IMR-90 (cell line): ENCODE measurements at regions not wholly inside any gene's neighbourhood (a gene's known extent, or its start where the extent isn't known, plus 50 kb on each side); places are given as distances from the start of the nearest gene placed in this dataset.

ENCODE experiments used
- ATAC-seq: fragments of 200-7000 bp; cut with Tn5 transposase; 2 replicates; pipeline ENCODE4 v1.9.1; 2020; ENCODE audit warnings: low read depth, mild to moderate bottlenecking, moderate library complexity
- BruUV-seq: library from RNA; stranded (reverse); fragments of 400-500 nt; replicated peaks from 2 replicates; lab custom pipeline; 2021; lab: Mats Ljungman, UMichigan
- CTCF ChIA-PET: fragments of 300-600 bp; formaldehyde crosslinking; extraction: SDS; loops from one replicate; lab custom pipeline; 2021; ENCODE audit warnings: antibody characterized with exemption; lab: Yijun Ruan, JAX
- POLR2A ChIA-PET: fragments of 300-600 bp; sonication (Branson Sonifier 250); formaldehyde crosslinking; loops from one replicate; lab custom pipeline; 2022; ENCODE audit warnings: antibody characterized with exemption; ENCODE audit not compliant: unreplicated experiment; lab: Charles Lee
- DNase-seq: peaks from one replicate; pipeline ENCODE4 v3.0.0; 2013
- H2AFZ ChIP-seq: replicated peaks from 2 replicates; pipeline ENCODE3; 2013; ENCODE audit warnings: low read length, mild to moderate bottlenecking; ENCODE audit not compliant: poor library complexity
- H2AK5ac ChIP-seq: 2 replicates; pipeline ENCODE4 v1.6.1; 2013; ENCODE audit warnings: low read depth, low read length, inconsistent platforms
- H2AK9ac ChIP-seq: replicated peaks from 2 replicates; pipeline ENCODE3; 2013; ENCODE audit warnings: mild to moderate bottlenecking, low read depth, low read length, moderate library complexity; ENCODE audit not compliant: poor library complexity
- H2BK120ac ChIP-seq: 2 replicates; pipeline ENCODE4 v1.6.1; 2013; ENCODE audit warnings: low read depth, low read length, inconsistent platforms
- H2BK15ac ChIP-seq: 3 replicates; pipeline ENCODE4 v1.6.1; 2013; ENCODE audit warnings: low read depth, low read length, inconsistent platforms
- H2BK20ac ChIP-seq: 2 replicates; pipeline ENCODE4 v1.6.1; 2013; ENCODE audit warnings: low read depth, mild to moderate bottlenecking, inconsistent platforms, low read length, moderate library complexity
- H2BK5ac ChIP-seq: 2 replicates; pipeline ENCODE4 v1.6.1; 2013; ENCODE audit warnings: mild to moderate bottlenecking, low read depth, low read length, inconsistent platforms; ENCODE audit not compliant: poor library complexity, severe bottlenecking
- H3K14ac ChIP-seq: replicated peaks from 2 replicates; pipeline ENCODE4 v1.6.1; 2013; ENCODE audit warnings: low read depth, low read length, inconsistent platforms
- H3K18ac ChIP-seq: 2 replicates; pipeline ENCODE4 v1.6.1; 2013; ENCODE audit warnings: low read depth, low read length, control low read depth
- H3K23ac ChIP-seq: 2 replicates; pipeline ENCODE4 v1.6.1; 2013; ENCODE audit warnings: low read depth, low read length, inconsistent platforms
- H3K27ac ChIP-seq: 2 replicates; pipeline ENCODE4 v1.5.1; 2013; ENCODE audit warnings: mild to moderate bottlenecking, control low read depth, low read length; ENCODE audit not compliant: insufficient read depth
- H3K27me3 ChIP-seq: 2 replicates; pipeline ENCODE4 v1.6.1; 2013; ENCODE audit warnings: low read length; ENCODE audit not compliant: control insufficient read depth, insufficient read depth
- H3K36me3 ChIP-seq: 2 replicates; pipeline ENCODE4 v1.6.1; 2013; ENCODE audit warnings: low read length, mixed read lengths; ENCODE audit not compliant: control insufficient read depth, insufficient read depth
- H3K4ac ChIP-seq: 2 replicates; pipeline ENCODE4 v1.6.1; 2013; ENCODE audit warnings: low read depth, low read length, inconsistent platforms
- H3K4me1 ChIP-seq: 2 replicates; pipeline ENCODE4 v1.6.1; 2013; ENCODE audit warnings: low read length, mixed read lengths; ENCODE audit not compliant: control insufficient read depth, insufficient read depth
- H3K4me2 ChIP-seq: 2 replicates; pipeline ENCODE4 v1.6.1; 2013; ENCODE audit warnings: low read depth, mild to moderate bottlenecking, control low read depth, low read length, moderate library complexity
- H3K4me3 ChIP-seq: 2 replicates; pipeline ENCODE4 v1.5.1; 2013; ENCODE audit warnings: low read depth, mild to moderate bottlenecking, control low read depth, low read length, moderate library complexity; ENCODE audit not compliant: insufficient read depth
- H3K56ac ChIP-seq: 2 replicates; pipeline ENCODE4 v1.6.1; 2013; ENCODE audit warnings: low read length, inconsistent platforms; ENCODE audit not compliant: insufficient read depth; ENCODE audit errors: extremely low read depth
- H3K79me1 ChIP-seq, 2 experiments: 2 replicates each; pipeline ENCODE4 v1.6.1; 2013; ENCODE audit warnings: low read length in 2 of 2, inconsistent platforms in 1 of 2, low read depth in 1 of 2
- H3K9ac ChIP-seq: 2 replicates; pipeline ENCODE4 v1.6.1; 2013; ENCODE audit warnings: low read depth, low read length, control low read depth
- H3K9me1 ChIP-seq: 2 replicates; pipeline ENCODE4 v1.6.1; 2013; ENCODE audit warnings: low read length, inconsistent platforms; ENCODE audit not compliant: insufficient read depth
- H3K9me3 ChIP-seq: 2 replicates; pipeline ENCODE4 v1.6.1; 2013; ENCODE audit warnings: low read length; ENCODE audit not compliant: control insufficient read depth, insufficient read depth
- H4K20me1 ChIP-seq: 2 replicates; pipeline ENCODE4 v1.6.1; 2013; ENCODE audit warnings: low read length, inconsistent platforms; ENCODE audit not compliant: insufficient read depth
- H4K5ac ChIP-seq: 2 replicates; pipeline ENCODE4 v1.6.1; 2013; ENCODE audit warnings: mild to moderate bottlenecking, low read depth, low read length, control low read depth
- H4K8ac ChIP-seq, 2 experiments: 2 replicates each; pipeline ENCODE4 v1.6.1; 2013; ENCODE audit warnings: low read depth in 2 of 2, low read length in 2 of 2, control low read depth in 1 of 2, inconsistent platforms in 1 of 2
- H4K91ac ChIP-seq: 2 replicates; pipeline ENCODE4 v1.6.1; 2013; ENCODE audit warnings: low read depth, low read length, inconsistent platforms; ENCODE audit not compliant: insufficient read depth
- BHLHE40 ChIP-seq: fragments of 150-350 bp; IDR thresholded peaks from 2 replicates; pipeline ENCODE4 v1.6.1; 2016; ENCODE audit warnings: mild to moderate bottlenecking, low read depth, low read length
- CEBPB ChIP-seq: IDR thresholded peaks from 2 replicates; pipeline ENCODE4 v1.6.1; 2012; ENCODE audit warnings: low read depth, low read length, improper control_type of control experiment
- CHD1 ChIP-seq: IDR thresholded peaks from 2 replicates; pipeline ENCODE4 v1.6.1; 2012; ENCODE audit warnings: low read depth, low read length, improper control_type of control experiment
- FOS ChIP-seq: fragments of 150-350 bp; IDR thresholded peaks from 2 replicates; pipeline ENCODE4 v1.6.1; 2016; ENCODE audit warnings: low read depth, low read length
- MAFK ChIP-seq: IDR thresholded peaks from 2 replicates; pipeline ENCODE4 v1.6.1; 2012; ENCODE audit warnings: low read depth, low read length, improper control_type of control experiment
- MAZ ChIP-seq: IDR thresholded peaks from 2 replicates; pipeline ENCODE4 v1.6.1; 2012; ENCODE audit warnings: low read depth, mild to moderate bottlenecking, low read length, improper control_type of control experiment, moderate library complexity, borderline replicate concordance
- MXI1 ChIP-seq: IDR thresholded peaks from 2 replicates; pipeline ENCODE4 v1.6.1; 2012; ENCODE audit warnings: low read depth, mild to moderate bottlenecking, low read length, moderate library complexity, borderline replicate concordance
- NFE2L2 ChIP-seq: fragments of 150-350 bp; IDR thresholded peaks from 2 replicates; pipeline ENCODE4 v1.6.1; 2016; ENCODE audit warnings: low read depth, mild to moderate bottlenecking, low read length
- POLR2A ChIP-seq: IDR thresholded peaks from 2 replicates; pipeline ENCODE4 v1.6.1; 2012; ENCODE audit warnings: mild to moderate bottlenecking, low read depth, low read length
- RAD21 ChIP-seq: IDR thresholded peaks from 2 replicates; pipeline ENCODE4 v1.6.1; 2012; ENCODE audit warnings: low read length, improper control_type of control experiment
- RCOR1 ChIP-seq: IDR thresholded peaks from 2 replicates; pipeline ENCODE4 v1.6.1; 2012; ENCODE audit warnings: mild to moderate bottlenecking, low read length, improper control_type of control experiment; ENCODE audit not compliant: insufficient replicate concordance
- RFX5 ChIP-seq: IDR thresholded peaks from 2 replicates; pipeline ENCODE4 v1.8.0; 2012; ENCODE audit warnings: low read depth, mild to moderate bottlenecking, low read length, moderate library complexity
- SMC3 ChIP-seq: fragments of 150-350 bp; IDR thresholded peaks from 2 replicates; pipeline ENCODE4 v1.6.1; 2016; ENCODE audit warnings: low read depth, mild to moderate bottlenecking, antibody characterized with exemption, low read length, moderate library complexity
- WGBS, 2 experiments: methylation state at CpG; one replicate each; pipeline versions ENCODE4 v1.1.5 to v1.1.7; 2013; ENCODE audit warnings: missing lambda C conversion rate in 2 of 2; ENCODE audit not compliant: insufficient read length in 1 of 2; ENCODE audit errors: extremely low coverage in 2 of 2; 5-methylcytosine and 5-hydroxymethylcytosine counted together
- dilution Hi-C: fragments of 300-500 bp; cut with HindIII; formaldehyde crosslinking; loops from one replicate; pipeline ENCODE4 v1.14.3; 2018; ENCODE audit warnings: low sequenced_read_pairs; ENCODE audit not compliant: unreplicated experiment
- in situ Hi-C: fragments of 300-500 bp; cut with MboI; formaldehyde crosslinking; loops from 3 replicates; pipeline ENCODE4 v1.14.3; 2019; ENCODE audit warnings: low sequenced_read_pairs, inconsistent platforms, mixed read lengths
- intact Hi-C: fragments of 100-400 bp; cut with micrococcal nuclease; formaldehyde crosslinking; loops from 2 replicates; pipeline ENCODE4 v1.10.0; 2022
- TF ChIP-seq, protein P1 (sequence below): fragments of 150-350 bp; IDR thresholded peaks from 2 replicates; pipeline ENCODE4 v1.6.1; 2017; ENCODE audit warnings: mild to moderate bottlenecking, antibody characterized with exemption, low read length, low read depth
- TF ChIP-seq, protein P2 (sequence below): fragments of 150-350 bp; IDR thresholded peaks from 2 replicates; pipeline ENCODE4 v1.6.1; 2016; ENCODE audit warnings: low read depth, mild to moderate bottlenecking, low read length, moderate library complexity, borderline replicate concordance

DNA sequence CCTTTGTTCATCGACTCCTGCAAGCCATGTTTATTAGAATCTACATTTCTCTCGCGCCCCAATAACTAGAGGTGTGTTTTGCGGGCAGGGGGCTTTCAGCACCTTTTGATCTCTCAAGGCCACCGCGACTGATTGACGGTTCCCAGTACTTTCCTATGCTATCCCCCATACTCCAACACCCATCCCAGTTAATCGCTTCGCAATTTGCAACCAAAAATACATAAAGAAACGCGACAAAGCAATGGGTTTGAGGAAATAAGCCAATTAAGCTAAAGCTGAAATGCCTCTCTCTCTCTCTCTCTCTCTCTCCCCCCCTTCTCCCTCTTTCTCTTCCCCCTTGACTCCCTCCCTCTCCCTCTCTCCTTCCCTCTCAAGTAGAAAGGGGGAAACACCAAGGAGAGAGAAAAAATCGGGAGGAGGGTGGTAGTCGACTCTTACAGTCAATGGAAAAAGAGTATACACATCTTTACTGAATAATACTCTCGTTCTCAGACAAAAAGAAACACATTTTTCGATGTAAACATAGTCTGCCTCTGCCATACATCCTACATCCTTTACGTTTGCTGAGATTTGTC, 128.0 kb upstream of the DPYD start (continued):
- TF ChIP-seq RCOR1: no peak

DNA sequence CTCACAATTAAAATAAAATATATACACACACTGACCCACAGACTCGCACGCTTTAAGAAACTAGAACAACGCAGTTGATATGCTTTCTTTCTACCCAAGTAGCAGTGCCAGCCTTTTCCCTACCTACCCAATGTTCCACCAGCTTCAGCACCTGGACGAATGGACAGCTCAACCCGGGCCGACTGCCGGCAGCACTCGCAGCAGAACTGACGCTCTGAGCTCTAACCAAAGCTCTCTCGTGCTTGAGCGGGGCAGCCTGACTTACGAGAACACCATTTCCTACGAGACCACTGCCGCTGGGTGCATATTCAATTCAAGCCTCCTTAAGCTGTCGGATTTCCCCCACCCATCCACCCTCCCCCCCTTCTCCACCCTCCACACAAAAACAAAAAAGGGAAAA, 127.4 kb upstream of the DPYD start:
- no peak overlapping the region for H4K5ac ChIP-seq
- peak overlapping the region; percentile 74 for H2AFZ ChIP-seq
- POLR2A ChIA-PET: no interaction called here
- no TSS peak for BruUV-seq
- dilution Hi-C loops: no loop called here
- H2BK15ac ChIP-seq: no peak overlapping the region
- H3K27me3 ChIP-seq: no peaks in the 10 kb centered on the region
- H2AK9ac ChIP-seq: no peak overlapping the region
- peaks cover 11 to 21% of the 10 kb centered on the region in 2 experiments; a peak in 2 of 4 replicates for H3K79me1 ChIP-seq
- no peak overlapping the region for H3K4ac ChIP-seq
- CTCF ChIA-PET: interaction anchor here (0.8 to 2.2 kb wide), 2 partner anchors 11 to 420 kb away, joined by 3 to 10 read pairs; no protein-coding TSS in a partner anchor
- H3K14ac ChIP-seq: no peak overlapping the region
- WGBS, 2 experiments: 0% methylated on average over 9 of the region's 15 CpGs; no CpG with 5 or more reads in 1 of the 2 experiments
- H3K9me1 ChIP-seq: 0 out of 2 replicates have a peak, but pooled peaks cover 6% of the 10 kb centered on the region
- no peak overlapping the region for H4K91ac ChIP-seq
- H3K4me3 ChIP-seq: peak overlapping the region; percentile 44
- intact Hi-C loops: loop anchor here (5.0 to 10.0 kb wide), 3 partner anchors 203 to 911 kb away; no protein-coding TSS in a partner anchor
- in situ Hi-C loops: loop anchor here (10.0 kb wide), 2 partner anchors 133 to 1493 kb away; no protein-coding TSS in a partner anchor
- H3K9me3 ChIP-seq: no peaks in the 10 kb centered on the region
- no peak overlapping the region for H3K18ac ChIP-seq
- H2AK5ac ChIP-seq: no peak overlapping the region
- H3K56ac ChIP-seq: no peak overlapping the region
- DNase-seq (peak; percentile 92), ATAC-seq (peak; percentile 64)
- H3K4me1 ChIP-seq: peaks cover 6% of the 10 kb centered on the region
- no peak overlapping the region for H3K9ac ChIP-seq
- no peak overlapping the region for H2BK20ac ChIP-seq
- H3K27ac ChIP-seq: no peak overlapping the region
- no peaks in the 10 kb centered on the region for H3K36me3 ChIP-seq
- H3K23ac ChIP-seq: no peak overlapping the region
- H2BK5ac ChIP-seq: no peak overlapping the region
- H2BK120ac ChIP-seq: no peak overlapping the region
- H3K4me2 ChIP-seq: peak overlapping the region; percentile 97
- H4K20me1 ChIP-seq: no peaks in the 10 kb centered on the region
- H4K8ac ChIP-seq: no peak overlapping the region
- TF ChIP-seq POLR2A (no peak), CHD1 (no peak), CEBPB (no peak), MAZ (no peak), MXI1 (peak; percentile 97), BHLHE40 (peak; percentile 81), SMC3 (peak; percentile 44), RCOR1 (peak; percentile 88), FOS (no peak), RAD21 (peak; percentile 45), RFX5 (no peak), NFE2L2 (no peak), MAFK (no peak)
- TF ChIP-seq, protein P1, sequence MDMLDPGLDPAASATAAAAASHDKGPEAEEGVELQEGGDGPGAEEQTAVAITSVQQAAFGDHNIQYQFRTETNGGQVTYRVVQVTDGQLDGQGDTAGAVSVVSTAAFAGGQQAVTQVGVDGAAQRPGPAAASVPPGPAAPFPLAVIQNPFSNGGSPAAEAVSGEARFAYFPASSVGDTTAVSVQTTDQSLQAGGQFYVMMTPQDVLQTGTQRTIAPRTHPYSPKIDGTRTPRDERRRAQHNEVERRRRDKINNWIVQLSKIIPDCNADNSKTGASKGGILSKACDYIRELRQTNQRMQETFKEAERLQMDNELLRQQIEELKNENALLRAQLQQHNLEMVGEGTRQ: no peak
- TF ChIP-seq, protein P2, sequence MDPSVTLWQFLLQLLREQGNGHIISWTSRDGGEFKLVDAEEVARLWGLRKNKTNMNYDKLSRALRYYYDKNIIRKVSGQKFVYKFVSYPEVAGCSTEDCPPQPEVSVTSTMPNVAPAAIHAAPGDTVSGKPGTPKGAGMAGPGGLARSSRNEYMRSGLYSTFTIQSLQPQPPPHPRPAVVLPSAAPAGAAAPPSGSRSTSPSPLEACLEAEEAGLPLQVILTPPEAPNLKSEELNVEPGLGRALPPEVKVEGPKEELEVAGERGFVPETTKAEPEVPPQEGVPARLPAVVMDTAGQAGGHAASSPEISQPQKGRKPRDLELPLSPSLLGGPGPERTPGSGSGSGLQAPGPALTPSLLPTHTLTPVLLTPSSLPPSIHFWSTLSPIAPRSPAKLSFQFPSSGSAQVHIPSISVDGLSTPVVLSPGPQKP: no peak
